Epithelial cell of proximal tubule (primary cell): ENCODE measurements at regions not wholly inside any gene's neighbourhood (a gene's known extent, or its start where the extent isn't known, plus 50 kb on each side); places are given as distances from the start of the nearest gene placed in this dataset.
"Not testable (repeated sequence)": the region's sequence is repeated elsewhere in the genome, so short reads cannot be mapped to it uniquely, and the experiment has no call there.

Experiments used
- DNase-seq: peaks from one replicate; pipeline ENCODE4 v3.0.0-alpha.2; 2011; ENCODE audit warnings: low read depth
- H3K4me3 ChIP-seq: 2 replicates; pipeline ENCODE4 v1.5.1; 2011; ENCODE audit warnings: low read depth, mild to moderate bottlenecking, low read length
- TF ChIP-seq, protein P1 (sequence below): conservative IDR thresholded peaks from 2 replicates; pipeline ENCODE4 v1.5.1; 2012; ENCODE audit warnings: low read depth, mild to moderate bottlenecking, low read length

- H3K4me3 ChIP-seq, result no peak overlapping the region
- TF ChIP-seq, protein P1, sequence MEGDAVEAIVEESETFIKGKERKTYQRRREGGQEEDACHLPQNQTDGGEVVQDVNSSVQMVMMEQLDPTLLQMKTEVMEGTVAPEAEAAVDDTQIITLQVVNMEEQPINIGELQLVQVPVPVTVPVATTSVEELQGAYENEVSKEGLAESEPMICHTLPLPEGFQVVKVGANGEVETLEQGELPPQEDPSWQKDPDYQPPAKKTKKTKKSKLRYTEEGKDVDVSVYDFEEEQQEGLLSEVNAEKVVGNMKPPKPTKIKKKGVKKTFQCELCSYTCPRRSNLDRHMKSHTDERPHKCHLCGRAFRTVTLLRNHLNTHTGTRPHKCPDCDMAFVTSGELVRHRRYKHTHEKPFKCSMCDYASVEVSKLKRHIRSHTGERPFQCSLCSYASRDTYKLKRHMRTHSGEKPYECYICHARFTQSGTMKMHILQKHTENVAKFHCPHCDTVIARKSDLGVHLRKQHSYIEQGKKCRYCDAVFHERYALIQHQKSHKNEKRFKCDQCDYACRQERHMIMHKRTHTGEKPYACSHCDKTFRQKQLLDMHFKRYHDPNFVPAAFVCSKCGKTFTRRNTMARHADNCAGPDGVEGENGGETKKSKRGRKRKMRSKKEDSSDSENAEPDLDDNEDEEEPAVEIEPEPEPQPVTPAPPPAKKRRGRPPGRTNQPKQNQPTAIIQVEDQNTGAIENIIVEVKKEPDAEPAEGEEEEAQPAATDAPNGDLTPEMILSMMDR, result no peak
- DNase-seq, result no peak
Observed at GRCh38 chr4:79697444-79697843, 289.4 kb upstream of the GK2 start.

- not testable (repeated sequence) for H3K4me3 ChIP-seq, DNase-seq
Observed at GRCh38 chr4:79696534-79696933, 288.5 kb upstream of the GK2 start.

DNA sequence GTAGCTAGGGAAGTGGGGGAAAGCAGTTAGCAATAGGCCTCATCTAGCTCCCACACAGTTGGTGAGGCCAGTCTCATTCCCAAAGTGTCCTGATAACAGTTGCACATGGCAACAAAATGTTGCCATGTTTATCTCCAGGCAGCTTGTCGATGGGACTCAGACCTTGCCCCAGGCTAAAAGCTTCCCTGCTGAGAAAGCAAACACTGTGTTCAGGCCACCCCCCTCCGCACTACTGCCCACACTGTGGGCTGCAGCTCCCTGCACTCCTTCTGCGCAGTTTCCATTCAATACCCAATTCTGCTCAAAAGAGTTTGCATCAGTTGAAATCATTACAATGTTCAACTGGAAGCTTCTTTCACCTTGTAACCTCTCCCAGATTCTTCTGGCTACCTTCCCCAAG lies 287.8 kb upstream of the GK2 start:
- DNase-seq, result no peak
- TF ChIP-seq, protein P1, result no peak
- no peak overlapping the region for H3K4me3 ChIP-seq

DNA sequence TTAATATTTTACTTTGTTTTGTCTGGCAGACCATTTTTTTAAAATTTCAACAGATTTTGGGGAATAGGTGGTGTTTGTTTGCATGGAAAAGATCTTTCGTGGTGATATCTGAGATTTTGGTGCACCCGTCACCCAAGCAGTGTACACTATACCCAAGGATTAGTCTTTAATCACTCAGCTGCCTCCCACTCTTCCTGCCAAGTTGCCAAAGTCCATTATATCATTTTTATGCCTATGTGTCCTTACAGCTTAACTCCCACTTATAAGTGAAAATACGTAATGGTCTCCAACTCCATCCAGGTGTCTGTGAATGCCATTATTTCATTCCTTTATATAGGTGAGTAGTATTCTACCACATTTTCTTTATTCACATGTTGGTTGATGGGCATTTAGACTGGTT lies 281.7 kb upstream of the GK2 start:
- no peak for DNase-seq
- H3K4me3 ChIP-seq, result no peak overlapping the region
- TF ChIP-seq, protein P1, result no peak

DNA sequence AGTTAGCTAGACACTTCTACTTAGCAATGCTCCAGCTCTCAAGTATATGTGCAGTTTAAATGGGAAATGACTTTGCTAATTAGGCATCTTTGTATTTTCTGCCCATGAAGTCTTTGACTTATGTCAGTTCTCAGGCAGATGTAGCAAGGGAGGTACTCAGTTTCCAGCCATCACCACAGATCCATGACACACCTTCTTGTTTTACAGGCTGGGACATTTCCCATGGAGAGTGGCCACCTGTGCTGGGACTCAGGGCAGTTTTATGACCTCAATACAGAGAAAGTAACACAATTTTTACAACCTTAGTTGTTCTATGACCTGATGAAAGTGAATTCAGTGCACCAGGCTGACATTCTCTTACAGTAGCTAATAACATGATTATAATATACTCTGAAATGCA lies 280.7 kb upstream of the GK2 start:
- no peak for DNase-seq
- no peak overlapping the region for H3K4me3 ChIP-seq
- TF ChIP-seq, protein P1, result no peak

DNA sequence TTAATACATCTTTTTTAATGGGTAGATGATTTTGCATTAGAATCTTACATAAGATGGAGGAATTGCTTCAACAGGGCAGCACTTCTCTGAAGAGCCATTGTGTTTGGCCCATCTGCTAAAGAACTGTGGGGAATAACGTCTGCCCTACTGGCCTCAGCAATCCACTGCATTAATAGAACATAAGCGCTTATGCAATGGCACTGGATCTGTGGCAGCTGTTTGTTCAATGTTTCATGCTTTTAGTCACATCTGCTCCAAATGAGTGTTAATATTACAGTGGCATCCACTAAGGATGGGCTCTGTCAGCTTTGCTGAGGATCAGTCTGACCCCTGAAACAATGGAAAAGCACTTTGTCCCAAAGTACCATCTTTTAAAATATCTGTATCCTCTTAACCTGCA lies 279.0 kb upstream of the GK2 start:
- TF ChIP-seq, protein P1, result no peak
- DNase-seq, result no peak
- no peak overlapping the region for H3K4me3 ChIP-seq

- DNase-seq, result no peak
- TF ChIP-seq, protein P1, result no peak
- no peak overlapping the region for H3K4me3 ChIP-seq
Observed at GRCh38 chr4:79685542-79685941, 277.5 kb upstream of the GK2 start.

GRCh38 chr4:79684516-79684915 lies 276.5 kb upstream of the GK2 start:
- no peak for DNase-seq
- H3K4me3 ChIP-seq, result no peak overlapping the region
- TF ChIP-seq, protein P1, result no peak
